SK-N-MC (cell line): ENCODE measurements at regions not wholly inside any gene's neighbourhood (a gene's known extent, or its start where the extent isn't known, plus 50 kb on each side); places are given as distances from the start of the nearest gene placed in this dataset.

ENCODE experiments used
- EZH2 ChIP-seq: fragments of 200-600 bp; sonication (generic); IDR thresholded peaks from one replicate; pipeline ENCODE4 v1.6.1; 2017; ENCODE audit warnings: antibody characterized with exemption
- POLR2AphosphoS5 ChIP-seq: IDR thresholded peaks from 2 replicates; pipeline ENCODE4 v1.6.1; 2012; ENCODE audit warnings: mild to moderate bottlenecking, low read depth, low read length, borderline replicate concordance

DNA sequence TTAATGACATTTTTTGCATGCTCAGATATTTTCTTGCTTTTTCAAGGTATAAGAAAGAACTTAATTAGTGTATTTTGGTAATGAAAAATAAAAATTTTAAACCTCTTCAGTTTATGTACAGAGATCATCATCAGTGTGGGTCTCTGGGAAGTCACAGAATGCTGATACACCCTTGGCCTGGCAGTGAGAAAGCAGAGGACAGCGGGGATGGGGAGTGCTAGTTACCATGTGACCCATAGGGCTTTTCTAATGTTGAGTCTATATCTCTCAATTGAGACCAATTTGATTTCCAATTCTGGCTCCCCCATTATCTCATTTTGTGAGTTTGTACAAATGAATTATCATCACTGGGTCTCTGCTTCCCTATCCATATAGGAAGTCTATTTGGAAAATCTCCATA, 305.7 kb downstream of the CYRIA start:
- TF ChIP-seq POLR2AphosphoS5 (no peak), EZH2 (no peak)
